K562 (cell line): ENCODE measurements at regions not wholly inside any gene's neighbourhood (a gene's known extent, or its start where the extent isn't known, plus 50 kb on each side); places are given as distances from the start of the nearest gene placed in this dataset.

Source experiments
- DMBX1 ChIP-seq: fragments of 250-450 bp; sonication (Bioruptor Pico); IDR thresholded peaks from 2 replicates; pipeline ENCODE4 v1.8.0; 2022; ENCODE audit warnings: inconsistent platforms, mild to moderate bottlenecking, moderate library complexity, borderline replicate concordance
- EP300 ChIP-seq: IDR thresholded peaks from 2 replicates; pipeline ENCODE4 v1.6.1; 2012; ENCODE audit warnings: low read length, improper control_type of control experiment
- FOXA3 ChIP-seq, 2 experiments: fragments of 450-650 bp in 1 of 2; sonication (generic) in 1 of 2; formaldehyde crosslinking; IDR thresholded peaks in 1 of 2; conservative IDR thresholded peaks in 1 of 2; 2 replicates each; pipeline versions ENCODE4 v1.4.0 to v1.8.0; 2020 to 2022; ENCODE audit warnings: mild to moderate bottlenecking in 2 of 2, missing genetic modification reagents in 1 of 2
- GTF2E2 ChIP-seq: fragments of 200-800 bp; sonication (Bioruptor generic); IDR thresholded peaks from 2 replicates; pipeline ENCODE4 v1.6.1; 2016; ENCODE audit warnings: missing genetic modification characterization, missing compliant biosample characterization
- HOXB6 ChIP-seq: fragments of 250-450 bp; sonication (Bioruptor Pico); IDR thresholded peaks from 2 replicates; pipeline ENCODE4 v1.5.1; 2022; ENCODE audit warnings: mild to moderate bottlenecking, borderline replicate concordance
- NCOA1 ChIP-seq: fragments of 450-650 bp; IDR thresholded peaks from 2 replicates; pipeline ENCODE4 v1.6.1; 2016; ENCODE audit warnings: low read depth
- PBX2 ChIP-seq, 2 experiments: IDR thresholded peaks in 1 of 2; conservative IDR thresholded peaks in 1 of 2; 2 replicates each; pipeline ENCODE4 v1.6.1; 2016; ENCODE audit warnings: low read depth in 2 of 2, mild to moderate bottlenecking in 1 of 2, missing compliant biosample characterization in 1 of 2, missing genetic modification characterization in 1 of 2, moderate library complexity in 1 of 2
- PTRF ChIP-seq: fragments of 450-650 bp; IDR thresholded peaks from 2 replicates; pipeline ENCODE4 v1.6.1; 2016; ENCODE audit warnings: mild to moderate bottlenecking, missing genetic modification characterization, missing compliant biosample characterization
- RCOR1 ChIP-seq, 2 experiments: IDR thresholded peaks; 2 replicates each; pipeline ENCODE4 v1.6.1; 2012; ENCODE audit warnings: low read depth in 2 of 2, low read length in 2 of 2, borderline replicate concordance in 1 of 2, improper control_type of control experiment in 1 of 2
- TFAP4 ChIP-seq: sonication (generic); formaldehyde crosslinking; IDR thresholded peaks from 2 replicates; pipeline ENCODE4 v1.8.0; 2022; ENCODE audit warnings: missing genetic modification reagents, mild to moderate bottlenecking, moderate library complexity, borderline replicate concordance
- ZBTB11 ChIP-seq, 3 experiments: fragments of 200-800 bp in 1 of 3; fragments of 250-450 bp in 1 of 3; fragments of 450-650 bp in 1 of 3; sonication (Bioruptor Pico) in 1 of 3; sonication (Bioruptor generic) in 1 of 3; formaldehyde crosslinking in 1 of 3; IDR thresholded peaks; 2 replicates each; pipeline versions ENCODE4 v1.6.1 to v1.8.0; 2016 to 2022; ENCODE audit warnings: mild to moderate bottlenecking in 2 of 3, missing genetic modification characterization in 2 of 3, missing compliant biosample characterization in 1 of 3, moderate library complexity in 1 of 3
- ZBTB17 ChIP-seq: fragments of 450-650 bp; formaldehyde crosslinking; IDR thresholded peaks from 2 replicates; pipeline ENCODE4 v1.4.0; 2020; ENCODE audit warnings: mild to moderate bottlenecking
- ZBTB33 ChIP-seq: sonication (generic); formaldehyde crosslinking; IDR thresholded peaks from 2 replicates; pipeline ENCODE4 v1.8.1; 2023; ENCODE audit warnings: mild to moderate bottlenecking, missing genetic modification reagents

- 0 out of 2 replicates have a peak, but pooled peaks have one; percentile 21 for TF ChIP-seq ZBTB33
- 0 out of 2 replicates have a peak, but pooled peaks have one; percentile 18 for TF ChIP-seq EP300
- no peak for TF ChIP-seq PBX2 (CRISPR knock-in tag; IDR thresholded peaks at IDR 0.05; ENCODE audit: low read depth)
- TF ChIP-seq PBX2 (tag; conservative IDR thresholded peaks at IDR 0.05; ENCODE audit: low read depth), result peak; percentile 38; the same call in 1 of the 2 replicates
- TF ChIP-seq RCOR1 (IDR thresholded peaks at IDR 0.05; ENCODE audit: borderline replicate concordance in 1 of 2, low read depth in 2 of 2, low read length in 2 of 2), result peak in 1 of 2 experiments; percentile 41; a peak in 2 of 4 replicates
- peak in 2 of 3 experiments; percentile 92 to 99; a peak in 4 of 6 replicates for TF ChIP-seq ZBTB11 (CRISPR knock-in tag; IDR thresholded peaks at IDR 0.05)
- TF ChIP-seq FOXA3 (CRISPR knock-in tag; conservative IDR thresholded peaks at IDR 0.05 in 1 of 2, IDR thresholded peaks at IDR 0.05 in 1 of 2), result no peak
- peak; percentile 92 for TF ChIP-seq NCOA1
- TF ChIP-seq GTF2E2 (tag), result peak; percentile 63; the same call in 1 of the 2 replicates
- TF ChIP-seq TFAP4 (CRISPR knock-in tag), result no peak
- no peak for TF ChIP-seq HOXB6 (CRISPR knock-in tag)
- TF ChIP-seq DMBX1 (CRISPR knock-in tag), result 0 out of 2 replicates have a peak, but pooled peaks have one; percentile 67
- 0 out of 2 replicates have a peak, but pooled peaks have one; percentile 10 for TF ChIP-seq PTRF (tag)
- TF ChIP-seq ZBTB17 (CRISPR knock-in tag), result peak; percentile 36; the same call in 1 of the 2 replicates
These were observed 69.8 kb downstream of the HES1 start (continued) for GRCh38 chr3:194205675-194206133.
